NB4 (cell line): ENCODE measurements at regions not wholly inside any gene's neighbourhood (a gene's known extent, or its start where the extent isn't known, plus 50 kb on each side); places are given as distances from the start of the nearest gene placed in this dataset.

ENCODE experiments used
- DNase-seq: peaks from one replicate; pipeline ENCODE4 v3.0.0; 2010; ENCODE audit warnings: low read depth
- H3K4me3 ChIP-seq: one replicate; pipeline ENCODE4 v1.5.1; 2011; ENCODE audit warnings: mild to moderate bottlenecking, low read depth, low read length, moderate library complexity
- CTCF ChIP-seq: IDR thresholded peaks from one replicate; pipeline ENCODE4 v1.5.1; 2012; ENCODE audit warnings: low read depth, low read length
- MAX ChIP-seq: IDR thresholded peaks from 2 replicates; pipeline ENCODE4 v1.6.1; 2011; ENCODE audit warnings: low read depth, low read length
- MYC ChIP-seq: IDR thresholded peaks from 2 replicates; pipeline ENCODE4 v1.6.1; 2011; ENCODE audit warnings: low read depth, low read length
- POLR2A ChIP-seq: IDR thresholded peaks from 2 replicates; pipeline ENCODE4 v1.6.1; 2011; ENCODE audit warnings: mild to moderate bottlenecking; ENCODE audit not compliant: insufficient read length; ENCODE audit errors: extremely low read depth

GRCh38 chr9:129290606-129291005, 112.5 kb upstream of the IER5L start:
- DNase-seq, result no peak
- no peak overlapping the region for H3K4me3 ChIP-seq
- no peak for TF ChIP-seq CTCF
- TF ChIP-seq POLR2A, result no peak
- no peak for TF ChIP-seq MYC
- TF ChIP-seq MAX, result no peak

- no peak for DNase-seq
- TF ChIP-seq POLR2A, result no peak
- no peak for TF ChIP-seq MAX
- TF ChIP-seq MYC, result no peak
- no peak for TF ChIP-seq CTCF
- no peak overlapping the region for H3K4me3 ChIP-seq
Observed at GRCh38 chr9:129289883-129290282, 111.8 kb upstream of the IER5L start.

GRCh38 chr9:129289131-129289731, 111.2 kb upstream of the IER5L start:
- TF ChIP-seq POLR2A (no peak), MAX (no peak), MYC (no peak), CTCF (no peak)
- DNase-seq, result no peak
- no peak overlapping the region for H3K4me3 ChIP-seq

- TF ChIP-seq MAX (no peak), POLR2A (no peak), CTCF (no peak), MYC (no peak)
- H3K4me3 ChIP-seq, result no peak overlapping the region
- DNase-seq, result no peak
Observed at GRCh38 chr9:129287619-129288305, 109.7 kb upstream of the IER5L start.

GRCh38 chr9:129285979-129286772, 108.1 kb upstream of the IER5L start:
- H3K4me3 ChIP-seq, result no peak overlapping the region
- no peak for DNase-seq
- TF ChIP-seq MYC (no peak), POLR2A (no peak), MAX (no peak), CTCF (no peak)
